OCI-LY3 (cell line): ENCODE measurements at regions not wholly inside any gene's neighbourhood (a gene's known extent, or its start where the extent isn't known, plus 50 kb on each side); places are given as distances from the start of the nearest gene placed in this dataset.

Experiments used
- H2AFZ ChIP-seq: fragments of 200-600, 300-600 bp; shearing (Covaris generic); 2 replicates; pipeline ENCODE4 v1.6.0; 2014; ENCODE audit warnings: antibody characterized with exemption, low read depth, low read length
- H3K27ac ChIP-seq: fragments of 200-600, 300-600 bp; sonication (generic); 2 replicates; pipeline ENCODE4 v1.5.1; 2014; ENCODE audit warnings: mild to moderate bottlenecking, low read length, moderate library complexity, mixed read lengths
- H3K27me3 ChIP-seq: fragments of 200-600, 300-600 bp; sonication (generic); 2 replicates; pipeline ENCODE4 v1.6.1; 2014; ENCODE audit warnings: low read depth, low read length, mixed read lengths
- H3K36me3 ChIP-seq: fragments of 200-600, 300-600 bp; sonication (generic); replicated peaks from 2 replicates; pipeline ENCODE3; 2014; ENCODE audit warnings: low read depth, low read length, mixed read lengths
- H3K4me1 ChIP-seq: fragments of 300-600, 200-600 bp; sonication (generic); 2 replicates; pipeline ENCODE4 v1.6.1; 2014; ENCODE audit warnings: low read length, mixed read lengths
- H3K4me2 ChIP-seq: fragments of 200-600, 300-600 bp; sonication (generic); 2 replicates; pipeline ENCODE4 v1.6.1; 2014; ENCODE audit warnings: low read length, mixed read lengths
- H3K4me3 ChIP-seq: fragments of 300-600, 200-600 bp; sonication (generic); 2 replicates; pipeline ENCODE4 v1.5.1; 2014; ENCODE audit warnings: antibody characterized with exemption, mild to moderate bottlenecking, low read length, moderate library complexity
- H3K79me2 ChIP-seq: fragments of 300-600, 200-600 bp; shearing (Covaris generic); 2 replicates; pipeline ENCODE4 v1.6.1; 2014; ENCODE audit warnings: mild to moderate bottlenecking, low read length, mixed read lengths
- H3K9ac ChIP-seq: fragments of 300-600, 200-600 bp; shearing (Covaris generic); 2 replicates; pipeline ENCODE4 v1.6.0; 2014; ENCODE audit warnings: mild to moderate bottlenecking, low read length, moderate library complexity
- H3K9me3 ChIP-seq: fragments of 200-600, 300-600 bp; shearing (Covaris generic); 2 replicates; pipeline ENCODE4 v1.6.1; 2014; ENCODE audit warnings: low read length, mixed read lengths; ENCODE audit not compliant: insufficient read depth
- H4K20me1 ChIP-seq: fragments of 200-600, 300-600 bp; sonication (generic); 2 replicates; pipeline ENCODE4 v1.6.1; 2016; ENCODE audit warnings: low read length, mixed read lengths; ENCODE audit not compliant: insufficient read depth
- EZH2phosphoT487 ChIP-seq: fragments of 200-600 bp; shearing (Covaris generic); IDR thresholded peaks from 2 replicates; pipeline ENCODE4 v1.6.1; 2018; ENCODE audit warnings: antibody characterized with exemption, mixed run types, low read depth
- TF ChIP-seq, protein P1 (sequence below): fragments of 200-600, 300-600 bp; sonication (generic); IDR thresholded peaks from 2 replicates; pipeline ENCODE4 v1.5.1; 2014; ENCODE audit warnings: antibody characterized with exemption, low read length, low read depth

DNA sequence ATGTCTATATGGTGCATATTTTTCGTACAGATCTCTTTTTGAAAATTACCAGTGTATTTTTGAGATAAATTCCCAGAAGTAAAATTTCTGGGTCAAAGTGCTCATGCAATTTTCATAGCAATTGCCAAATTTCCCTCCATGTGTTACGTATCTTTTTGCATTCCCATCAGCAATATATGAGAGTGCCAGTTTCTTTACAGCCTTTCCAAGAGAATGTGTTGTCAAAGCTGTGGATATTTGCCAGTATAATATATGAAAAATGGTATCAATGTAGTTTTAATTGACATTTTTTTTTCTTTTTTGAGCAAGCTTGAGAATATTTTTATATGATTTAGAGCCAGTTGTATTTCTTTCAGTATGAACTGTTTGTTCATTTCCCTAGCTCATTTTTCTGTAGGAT lies 399.0 kb upstream of the KLF12 start:
- Histone ChIP-seq H3K27ac (no peak overlapping the region), H3K4me2 (no peak overlapping the region), H3K79me2 (no peaks in the 10 kb centered on the region), H4K20me1 (no peaks in the 10 kb centered on the region), H3K4me1 (no peaks in the 10 kb centered on the region), H3K4me3 (no peak overlapping the region), H3K36me3 (no peaks in the 10 kb centered on the region), H3K9ac (no peak overlapping the region), H3K9me3 (no peaks in the 10 kb centered on the region), H3K27me3 (no peaks in the 10 kb centered on the region), H2AFZ (no peak overlapping the region)
- TF ChIP-seq, protein P1, sequence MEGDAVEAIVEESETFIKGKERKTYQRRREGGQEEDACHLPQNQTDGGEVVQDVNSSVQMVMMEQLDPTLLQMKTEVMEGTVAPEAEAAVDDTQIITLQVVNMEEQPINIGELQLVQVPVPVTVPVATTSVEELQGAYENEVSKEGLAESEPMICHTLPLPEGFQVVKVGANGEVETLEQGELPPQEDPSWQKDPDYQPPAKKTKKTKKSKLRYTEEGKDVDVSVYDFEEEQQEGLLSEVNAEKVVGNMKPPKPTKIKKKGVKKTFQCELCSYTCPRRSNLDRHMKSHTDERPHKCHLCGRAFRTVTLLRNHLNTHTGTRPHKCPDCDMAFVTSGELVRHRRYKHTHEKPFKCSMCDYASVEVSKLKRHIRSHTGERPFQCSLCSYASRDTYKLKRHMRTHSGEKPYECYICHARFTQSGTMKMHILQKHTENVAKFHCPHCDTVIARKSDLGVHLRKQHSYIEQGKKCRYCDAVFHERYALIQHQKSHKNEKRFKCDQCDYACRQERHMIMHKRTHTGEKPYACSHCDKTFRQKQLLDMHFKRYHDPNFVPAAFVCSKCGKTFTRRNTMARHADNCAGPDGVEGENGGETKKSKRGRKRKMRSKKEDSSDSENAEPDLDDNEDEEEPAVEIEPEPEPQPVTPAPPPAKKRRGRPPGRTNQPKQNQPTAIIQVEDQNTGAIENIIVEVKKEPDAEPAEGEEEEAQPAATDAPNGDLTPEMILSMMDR, result no peak
- TF ChIP-seq EZH2phosphoT487, result no peak

DNA sequence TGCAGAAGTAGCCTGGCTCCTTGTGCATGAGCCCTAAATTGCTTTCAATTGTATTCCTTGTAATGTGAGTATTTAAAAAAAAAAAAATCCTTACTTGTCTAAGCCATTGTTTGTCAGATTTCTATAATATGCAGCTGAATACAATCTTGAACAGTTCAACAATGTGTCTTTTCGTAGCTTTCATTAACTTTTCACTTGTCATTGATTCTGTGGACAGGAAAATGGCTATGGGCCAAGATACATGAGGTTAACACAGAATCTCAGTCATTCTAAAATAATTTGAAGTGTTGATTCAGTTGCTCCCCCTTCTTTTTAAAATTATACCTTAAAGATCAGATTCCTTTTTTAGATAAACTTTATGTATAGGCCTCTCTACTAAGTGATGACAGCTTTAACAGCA lies 395.8 kb upstream of the KLF12 start:
- Histone ChIP-seq H3K27me3 (no peaks in the 10 kb centered on the region), H3K9ac (no peak overlapping the region), H3K36me3 (no peaks in the 10 kb centered on the region), H3K79me2 (no peaks in the 10 kb centered on the region), H3K27ac (no peak overlapping the region), H3K4me1 (no peaks in the 10 kb centered on the region), H3K4me2 (no peak overlapping the region), H2AFZ (no peak overlapping the region), H4K20me1 (no peaks in the 10 kb centered on the region), H3K9me3 (no peaks in the 10 kb centered on the region), H3K4me3 (no peak overlapping the region)
- TF ChIP-seq, protein P1, result no peak
- no peak for TF ChIP-seq EZH2phosphoT487

DNA sequence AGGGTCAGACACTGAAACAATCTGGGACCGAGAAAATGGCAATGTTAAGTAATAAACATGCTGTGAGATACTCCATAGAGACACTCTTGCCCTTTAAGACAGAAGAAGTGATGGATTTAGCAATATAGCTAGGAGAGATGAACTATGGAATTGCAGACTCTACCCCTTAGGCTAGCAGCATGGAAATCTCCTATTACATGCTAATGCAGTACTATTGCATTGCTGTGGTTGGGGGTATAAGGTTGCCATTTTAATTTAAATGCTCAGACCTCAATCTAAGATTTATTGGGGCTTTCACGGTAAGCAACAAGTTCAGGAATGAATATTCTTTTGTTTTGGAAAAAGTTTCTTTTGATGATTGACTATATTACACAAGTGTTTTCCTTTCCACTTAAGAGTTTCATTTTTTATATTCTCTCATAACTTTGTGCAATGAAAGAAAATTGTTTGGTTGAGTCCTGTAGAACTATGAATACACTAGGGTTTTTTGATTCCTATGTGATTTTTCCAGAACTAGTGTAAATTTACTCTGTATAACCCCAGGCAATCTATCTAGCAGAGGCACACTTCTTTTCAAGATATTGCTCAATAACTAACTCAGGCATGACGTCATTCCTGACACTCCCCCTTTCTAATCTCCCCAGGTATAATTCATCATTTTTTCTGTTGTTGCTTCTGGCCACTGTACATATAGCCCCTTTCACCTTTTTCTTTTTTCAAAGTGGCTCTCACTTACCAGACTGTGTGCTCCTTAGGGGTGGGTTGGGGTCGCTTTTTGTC lies 394.7 kb upstream of the KLF12 start:
- no peaks in the 10 kb centered on the region for H3K27me3 ChIP-seq
- H3K36me3 ChIP-seq, result no peaks in the 10 kb centered on the region
- TF ChIP-seq EZH2phosphoT487, result no peak
- TF ChIP-seq, protein P1, result no peak
- H3K9me3 ChIP-seq, result no peaks in the 10 kb centered on the region
- no peak overlapping the region for H3K9ac ChIP-seq
- no peak overlapping the region for H3K4me2 ChIP-seq
- no peaks in the 10 kb centered on the region for H3K4me1 ChIP-seq
- no peak overlapping the region for H2AFZ ChIP-seq
- no peak overlapping the region for H3K27ac ChIP-seq
- H3K79me2 ChIP-seq, result no peaks in the 10 kb centered on the region
- H4K20me1 ChIP-seq, result no peaks in the 10 kb centered on the region
- no peak overlapping the region for H3K4me3 ChIP-seq

DNA sequence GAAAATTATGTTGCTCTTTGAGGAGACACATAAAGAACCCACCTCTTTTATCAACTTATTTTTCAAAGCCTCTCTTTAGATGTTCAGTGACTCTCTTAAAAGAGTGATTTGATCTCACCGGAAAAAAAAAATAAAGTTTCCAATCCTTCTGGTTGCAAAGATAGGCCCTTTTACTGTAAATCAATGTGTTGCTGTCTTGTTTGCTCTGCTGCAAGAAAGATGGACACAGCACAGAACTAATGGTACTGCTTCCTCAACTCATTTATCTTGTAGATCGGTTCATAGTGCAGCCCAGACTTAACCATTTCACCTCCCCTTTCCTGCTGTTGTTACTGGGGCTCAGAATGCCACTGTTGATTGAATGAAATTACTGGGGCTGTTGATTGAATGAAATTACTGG lies 388.9 kb upstream of the KLF12 start:
- no peaks in the 10 kb centered on the region for H3K79me2 ChIP-seq
- H3K9ac ChIP-seq, result no peak overlapping the region
- no peaks in the 10 kb centered on the region for H3K4me1 ChIP-seq
- H3K9me3 ChIP-seq, result no peaks in the 10 kb centered on the region
- no peaks in the 10 kb centered on the region for H3K27me3 ChIP-seq
- no peak overlapping the region for H3K4me2 ChIP-seq
- no peak for TF ChIP-seq EZH2phosphoT487
- TF ChIP-seq, protein P1, result no peak
- no peaks in the 10 kb centered on the region for H3K36me3 ChIP-seq
- no peak overlapping the region for H3K27ac ChIP-seq
- no peaks in the 10 kb centered on the region for H4K20me1 ChIP-seq
- H2AFZ ChIP-seq, result no peak overlapping the region
- H3K4me3 ChIP-seq, result no peak overlapping the region
